GM18498 (cell line): ENCODE measurements at regions not wholly inside any gene's neighbourhood (a gene's known extent, or its start where the extent isn't known, plus 50 kb on each side); places are given as distances from the start of the nearest gene placed in this dataset.

Experiments
- ATAC-seq: cut with Tn5 transposase; IDR thresholded peaks from one replicate; pipeline ENCODE4 v1.9.1; 2021; ENCODE audit warnings: mild to moderate bottlenecking, moderate library complexity; ENCODE audit not compliant: unreplicated experiment

DNA sequence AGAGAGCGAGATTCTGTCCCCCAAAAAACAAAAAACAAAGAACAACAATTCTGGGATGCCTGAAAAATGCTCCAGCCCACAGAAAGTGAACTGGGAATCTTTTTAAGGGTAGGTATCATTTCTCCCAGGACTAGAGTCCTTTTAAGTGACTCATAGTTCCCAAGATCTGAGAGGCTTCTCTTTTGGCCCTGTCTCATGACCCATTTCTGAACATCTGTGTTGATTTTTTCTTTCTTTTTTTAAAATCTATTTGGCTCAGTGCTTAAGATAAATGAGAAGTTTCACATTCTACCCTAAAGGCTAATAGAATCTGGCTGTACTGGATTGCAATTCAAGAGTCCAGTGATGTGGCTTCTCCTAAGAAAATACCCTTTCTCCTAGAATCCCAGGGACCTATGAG, 217.6 kb upstream of the FOXQ1 start:
- ATAC-seq = no peak

GRCh38 chr6:1091900-1092299, 220.0 kb upstream of the FOXQ1 start:
- ATAC-seq = no peak

DNA sequence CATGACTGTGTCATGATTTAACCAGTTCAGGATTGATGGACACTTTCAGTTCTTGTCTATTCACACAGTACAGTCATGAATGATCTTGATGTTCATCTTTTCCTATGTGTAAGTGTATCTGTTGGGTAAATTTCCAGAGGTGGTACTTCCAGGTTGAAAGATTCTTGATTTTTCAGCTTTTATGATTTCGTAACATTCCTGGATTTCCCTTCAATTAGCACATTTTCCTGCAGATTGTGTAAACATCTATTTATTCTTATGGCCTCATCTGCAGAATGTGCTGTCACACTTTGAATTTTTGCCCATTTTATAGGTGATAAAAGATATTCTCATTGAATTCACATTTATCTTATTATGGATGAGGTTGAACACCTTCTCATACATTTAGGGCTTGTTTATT, 222.0 kb upstream of the FOXQ1 start:
- no peak for ATAC-seq

DNA sequence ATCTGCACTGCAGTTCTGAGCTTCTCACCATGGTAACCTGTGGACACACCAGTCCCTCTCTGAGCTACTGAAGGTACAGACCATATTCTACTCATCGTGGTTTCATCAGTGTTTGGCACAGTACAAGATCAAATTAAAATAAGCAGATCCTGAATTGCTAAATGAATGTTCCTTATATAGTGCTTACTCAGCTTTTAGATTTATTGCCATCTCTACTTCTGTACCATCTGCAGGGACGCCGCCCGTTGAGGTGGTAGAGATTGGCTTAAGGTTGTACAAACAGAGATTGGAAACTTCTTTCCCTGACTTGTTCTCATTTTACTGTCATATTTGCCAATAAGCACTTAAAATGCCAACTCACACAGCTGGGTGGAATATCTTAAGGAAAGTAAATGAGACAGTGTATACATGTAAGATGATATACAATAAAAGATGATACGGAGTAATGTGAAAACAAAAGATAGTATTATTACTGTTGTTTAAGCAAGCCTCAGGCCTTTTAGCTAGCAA, 223.4 kb upstream of the FOXQ1 start:
- no peak for ATAC-seq

DNA sequence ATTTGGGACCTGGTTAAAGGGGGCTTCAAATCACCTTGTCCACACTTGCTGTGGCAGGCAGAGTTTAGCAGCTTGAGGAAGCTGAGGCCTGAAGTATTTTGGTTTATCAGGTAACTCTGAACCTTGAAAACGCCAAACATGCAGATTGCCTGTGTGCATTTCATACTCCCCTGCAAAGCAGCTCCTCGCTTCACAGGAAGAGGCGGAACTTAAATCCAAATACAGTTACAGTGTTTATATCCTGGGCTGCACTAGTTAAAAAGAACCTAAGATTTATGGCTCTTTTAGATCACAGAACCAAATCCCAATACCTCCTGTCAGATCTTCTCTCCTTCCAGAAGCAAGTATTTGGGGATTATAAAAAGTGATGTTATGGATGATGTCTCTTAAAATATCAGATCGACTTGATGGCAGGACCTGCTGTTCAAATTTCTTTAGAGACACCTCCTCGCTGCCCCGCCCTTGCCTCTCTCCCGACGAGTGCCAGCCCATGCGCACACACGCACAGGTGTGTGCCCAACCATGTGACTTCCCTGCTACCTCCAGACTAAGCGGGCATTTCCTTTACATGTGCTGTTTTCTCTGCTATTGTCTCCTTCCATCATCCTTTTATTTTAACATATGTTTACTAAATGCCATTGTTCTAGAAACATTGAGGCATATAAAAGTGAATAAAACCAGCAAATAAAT, 224.6 kb upstream of the FOXQ1 start:
- ATAC-seq = no peak

GRCh38 chr6:1086446-1087153, 225.3 kb upstream of the FOXQ1 start:
- ATAC-seq = no peak

DNA sequence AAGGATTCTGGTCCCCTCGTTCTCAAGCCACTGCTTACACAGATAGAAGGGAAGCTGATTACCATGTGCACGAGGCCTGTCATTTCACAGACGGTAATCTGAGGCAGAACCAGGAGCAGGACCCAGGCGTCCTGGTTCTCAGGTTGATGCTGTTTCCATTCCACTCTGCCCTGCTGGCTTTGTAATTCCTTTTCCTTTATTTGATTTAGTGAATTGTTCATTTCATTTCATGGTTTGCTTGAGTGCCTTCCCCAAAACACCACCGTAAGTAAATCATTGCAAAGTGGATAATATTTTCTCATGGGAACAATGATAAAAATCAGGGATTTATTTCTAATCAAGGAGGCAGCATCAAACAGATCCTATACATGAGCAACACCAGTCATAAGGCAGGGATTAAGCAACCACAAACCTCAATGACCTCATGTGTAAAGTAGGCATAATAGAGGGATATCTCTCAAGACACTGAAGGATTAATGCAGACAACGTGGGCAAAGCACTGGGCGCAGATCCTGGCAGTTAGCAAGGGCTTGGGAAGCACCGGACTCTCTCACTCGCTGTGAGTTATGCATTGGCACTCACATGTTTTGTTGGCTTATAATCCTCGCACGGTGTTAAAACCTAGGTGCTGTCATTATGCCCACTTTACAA, 229.5 kb upstream of the FOXQ1 start:
- ATAC-seq = no peak

DNA sequence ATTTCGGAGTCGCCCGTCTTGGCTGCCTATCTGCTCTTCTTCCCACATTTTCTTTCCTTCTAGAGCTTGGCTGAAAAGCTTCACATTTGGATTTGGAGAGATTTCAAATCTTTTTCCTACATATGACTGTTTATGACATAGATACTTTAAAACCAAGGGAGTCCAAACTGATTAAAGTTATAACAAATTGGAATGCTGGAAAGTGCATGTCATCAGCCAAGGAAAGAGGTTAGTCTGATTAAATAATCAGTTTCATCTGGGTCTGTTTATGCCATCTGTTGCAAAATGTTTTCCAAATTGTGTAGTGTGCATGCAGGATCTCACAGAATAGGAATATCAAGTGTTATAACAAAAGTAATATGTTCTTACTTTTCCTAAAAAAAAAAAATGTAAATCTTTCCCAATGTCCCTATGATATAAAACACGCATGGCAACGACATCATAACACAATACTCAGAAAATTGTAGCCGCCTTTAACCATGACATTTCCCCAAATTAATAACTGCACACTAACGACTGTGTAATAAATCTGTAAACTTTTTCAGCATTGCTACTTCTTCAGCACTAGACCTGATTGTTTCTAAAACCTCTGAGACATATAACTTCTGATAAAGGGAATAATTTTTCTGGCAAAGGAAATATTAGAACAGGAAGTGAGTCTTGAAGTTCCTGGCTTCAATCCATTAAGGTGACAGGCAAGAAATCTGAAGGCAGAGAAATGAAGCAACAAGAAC, 230.2 kb upstream of the FOXQ1 start:
- ATAC-seq = no peak

DNA sequence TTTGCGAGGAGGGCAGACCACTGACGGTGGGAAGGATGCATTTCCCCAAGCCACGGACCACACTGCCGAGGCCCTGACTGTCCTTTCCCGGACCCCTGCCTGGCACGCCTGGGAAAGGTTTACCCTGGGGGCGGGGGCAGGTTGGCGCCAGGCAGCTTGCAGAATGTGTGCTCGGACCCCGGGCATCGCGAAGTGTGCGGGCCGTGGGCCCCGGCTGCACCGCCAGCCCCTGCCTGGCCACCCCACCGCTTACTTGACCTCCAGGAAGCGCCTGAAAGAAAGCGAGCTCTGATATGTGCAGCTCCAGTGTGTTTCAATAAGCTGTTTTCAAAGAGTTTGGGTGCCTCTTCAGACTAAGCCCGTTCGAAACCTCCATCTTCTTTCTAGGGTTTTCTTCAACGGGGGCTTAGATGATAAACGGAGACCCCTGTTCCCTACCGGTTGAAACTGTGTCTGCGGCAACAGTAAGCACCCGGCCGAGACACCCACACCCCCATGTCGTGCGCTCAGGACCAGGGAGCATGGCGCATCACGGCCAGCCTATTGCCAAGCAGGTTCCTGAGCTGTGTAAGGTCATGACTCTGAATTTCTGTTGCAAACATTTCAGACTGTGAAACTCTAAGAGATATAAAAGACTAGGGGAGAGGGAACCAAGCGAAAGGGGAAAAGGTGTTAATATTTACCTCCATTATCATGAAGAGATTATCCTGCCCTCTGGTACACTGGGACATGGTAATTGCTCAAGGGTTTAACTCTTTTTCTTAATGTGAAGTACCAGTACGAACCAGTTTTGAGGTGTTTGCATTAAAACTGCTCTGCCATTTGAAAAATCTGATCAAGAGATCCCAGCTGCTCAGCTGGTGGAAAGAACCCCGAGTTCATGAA, 231.2 kb upstream of the FOXQ1 start:
- no peak for ATAC-seq

- ATAC-seq = no peak
These were observed 232.4 kb upstream of the FOXQ1 start for GRCh38 chr6:1079525-1079924.

DNA sequence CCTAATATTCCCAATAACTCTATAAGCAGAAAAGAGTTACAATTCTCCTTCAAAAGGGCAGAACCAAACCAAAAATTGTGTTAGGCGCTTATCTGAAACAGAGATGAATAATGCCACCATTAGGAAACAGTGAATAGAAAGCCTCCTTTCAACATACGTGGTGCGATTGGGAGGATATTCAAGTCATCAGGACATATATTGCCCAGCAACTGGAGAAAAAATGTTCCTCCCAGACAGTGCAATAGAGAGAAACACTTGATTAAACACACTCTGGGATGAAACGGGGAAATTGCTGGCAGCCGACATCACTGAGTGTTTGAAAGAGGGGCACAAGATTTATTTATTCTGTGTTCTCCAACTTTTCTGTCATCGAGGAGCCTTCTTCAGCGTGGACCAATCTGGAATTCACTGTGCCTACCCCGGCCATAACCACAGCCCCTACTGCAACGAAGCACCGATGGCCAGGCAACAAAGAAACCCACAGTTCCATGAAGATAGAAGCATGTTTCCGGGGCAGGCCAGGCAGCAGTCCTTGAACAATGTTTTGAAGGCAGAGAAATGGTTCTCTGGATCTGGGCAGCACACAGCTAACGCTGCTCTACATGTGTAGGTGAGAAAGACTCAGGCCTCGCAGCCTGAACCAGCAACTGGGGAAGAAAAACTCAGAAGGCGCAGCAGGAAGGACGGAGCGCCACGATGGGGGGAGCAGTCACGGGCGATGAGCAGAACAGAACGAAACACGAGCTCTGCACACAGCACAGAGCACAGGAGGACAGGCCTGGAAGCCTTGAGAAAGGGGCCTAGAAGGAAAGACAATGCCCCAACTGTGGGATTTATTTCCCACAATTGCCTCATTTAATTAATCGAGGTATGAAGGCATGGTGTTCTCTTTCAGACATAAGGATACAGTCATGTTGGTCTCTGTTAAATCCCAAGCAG, 234.2 kb upstream of the FOXQ1 start:
- no peak for ATAC-seq

DNA sequence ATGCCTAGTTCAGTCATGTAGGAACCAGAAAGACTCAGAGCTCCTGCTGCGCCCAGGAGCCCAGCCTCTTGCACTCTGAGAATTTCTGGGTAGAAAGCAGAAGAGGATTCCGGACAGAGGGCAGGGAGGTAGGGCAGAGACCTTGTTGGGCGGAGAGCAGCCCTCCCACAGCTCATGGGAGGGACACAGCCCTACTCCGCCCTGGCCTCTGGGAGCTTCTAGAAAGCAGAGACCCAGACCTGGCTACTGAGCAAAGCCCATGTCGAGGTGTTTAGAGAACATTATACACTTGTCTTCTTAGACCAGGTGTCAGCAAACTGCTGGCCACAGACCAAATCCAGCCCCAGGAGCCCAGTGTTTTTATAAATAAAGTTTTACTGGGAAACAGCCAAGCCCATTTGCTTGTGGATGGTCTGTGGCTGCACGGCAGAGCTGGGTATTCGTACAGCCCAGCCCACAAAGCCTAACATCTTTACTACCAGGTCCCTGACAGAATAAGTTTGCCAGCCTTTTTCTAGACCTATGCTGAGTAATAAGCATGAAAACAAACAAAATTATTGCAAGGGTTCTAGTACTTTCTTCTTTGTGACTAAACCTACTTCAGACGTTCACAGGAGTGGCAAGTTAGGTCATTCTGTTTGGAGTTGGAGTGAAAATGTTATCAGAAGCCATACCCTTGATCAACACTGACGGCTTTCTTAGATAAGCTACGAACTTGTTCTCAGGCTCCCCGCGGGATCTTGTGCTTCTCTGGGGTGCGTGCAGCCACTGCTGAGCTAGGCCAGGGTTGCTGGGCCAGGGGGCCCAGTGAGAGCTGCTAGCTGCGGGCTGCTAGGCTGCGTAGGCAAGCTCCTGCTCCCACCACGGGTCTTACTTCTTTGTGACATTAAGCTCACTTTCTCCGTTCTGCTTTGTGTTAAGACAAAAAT, 235.1 kb upstream of the FOXQ1 start:
- ATAC-seq = no peak

GRCh38 chr6:1075880-1076279, 236.0 kb upstream of the FOXQ1 start:
- ATAC-seq = no peak

DNA sequence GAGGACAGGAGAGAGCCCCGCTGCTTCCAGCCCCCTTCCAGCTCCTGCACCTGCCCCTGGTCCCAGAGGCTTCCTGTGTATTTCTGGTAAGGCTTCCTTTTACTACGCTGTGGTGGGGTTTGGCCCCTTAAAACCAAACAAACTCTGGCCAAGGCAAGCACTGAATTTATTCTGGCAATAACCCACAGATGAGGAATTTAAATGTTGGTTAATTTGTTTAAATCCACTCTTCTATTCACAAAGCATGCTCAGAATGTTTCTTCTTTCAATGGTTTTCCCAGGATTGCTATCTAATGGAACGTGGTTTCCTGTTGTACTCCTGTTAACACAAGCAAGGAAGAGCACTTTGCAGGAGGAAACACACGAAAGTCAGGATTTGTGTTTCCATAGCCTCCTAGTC, 236.5 kb upstream of the FOXQ1 start:
- no peak for ATAC-seq

DNA sequence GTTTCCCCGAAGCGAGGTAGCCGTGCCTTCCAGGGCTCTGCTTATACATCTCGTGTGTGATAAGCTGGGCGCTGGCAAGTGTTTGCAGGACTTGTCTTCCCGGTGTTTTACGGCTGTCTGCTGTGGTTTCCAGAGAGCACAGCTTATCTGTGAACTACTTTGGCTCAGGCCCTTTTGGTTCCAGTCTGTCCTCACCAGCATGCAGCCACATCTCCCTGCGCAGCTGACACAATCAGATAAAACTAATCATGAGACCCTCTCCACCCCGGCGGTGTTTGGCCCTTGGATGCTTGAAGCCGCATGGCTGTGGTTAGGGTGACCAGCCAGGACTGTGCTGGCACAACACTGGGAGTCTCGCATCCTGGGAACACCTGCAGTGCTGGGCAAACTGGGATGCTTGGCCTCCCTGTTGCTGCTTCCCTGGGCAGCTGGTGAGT, 241.8 kb upstream of the FOXQ1 start:
- no peak for ATAC-seq

DNA sequence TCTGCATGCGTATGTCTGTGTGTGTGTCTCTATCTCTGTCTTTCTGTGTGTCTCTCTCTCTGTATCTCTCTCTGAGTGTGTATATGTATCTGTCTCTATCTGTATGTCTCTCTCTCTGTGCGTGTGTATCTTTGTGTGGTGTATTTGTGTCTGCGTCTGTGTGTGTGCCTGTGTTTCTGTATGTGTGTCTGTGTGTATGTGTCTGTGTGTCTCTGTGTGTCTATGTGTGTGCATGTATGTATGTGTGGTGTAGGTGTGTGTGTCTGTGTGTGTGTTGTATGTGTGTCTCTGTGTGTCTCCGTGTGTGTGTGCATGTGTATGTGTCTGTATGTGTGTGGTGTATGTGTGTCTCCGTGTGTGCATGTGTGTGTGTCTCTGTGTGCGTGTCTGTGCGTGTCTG, 243.0 kb upstream of the FOXQ1 start:
- no peak for ATAC-seq

DNA sequence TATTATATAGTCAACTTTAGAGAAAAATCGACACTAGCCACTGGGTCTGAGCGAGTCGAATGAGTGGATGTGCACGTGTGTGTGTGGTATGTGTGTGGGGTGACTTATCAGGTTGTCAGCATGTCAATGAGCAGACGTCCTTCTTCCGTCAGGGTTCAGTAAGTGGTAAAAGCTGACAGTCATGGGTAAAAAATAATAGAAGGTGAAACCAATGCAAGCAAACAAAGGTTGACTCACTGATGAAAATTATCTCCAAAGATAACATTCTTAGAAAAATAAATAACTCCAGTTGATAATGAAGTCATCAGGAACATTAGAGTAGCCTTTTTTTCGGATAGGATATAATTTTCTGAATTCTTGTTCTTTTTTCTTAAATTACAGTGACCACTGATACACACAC, 243.8 kb upstream of the FOXQ1 start:
- no peak for ATAC-seq

DNA sequence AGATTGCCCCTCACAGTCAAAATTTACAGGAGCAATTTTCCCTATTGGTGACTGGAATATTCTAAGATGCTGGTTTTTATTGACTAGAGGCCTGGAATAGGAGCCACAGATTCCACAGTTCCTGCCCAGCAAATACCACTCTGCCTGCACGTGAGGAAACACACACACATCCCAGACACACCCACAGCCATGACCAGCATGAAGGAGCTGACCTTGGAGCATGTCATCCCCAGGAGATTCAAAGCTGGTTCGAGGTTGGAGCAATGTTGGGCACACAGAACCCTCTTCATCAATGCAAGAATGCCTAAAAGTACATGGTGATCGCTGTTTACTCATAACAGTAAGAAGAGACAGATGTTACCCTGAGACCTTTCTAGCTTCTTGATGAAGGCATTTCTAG, 244.6 kb upstream of the FOXQ1 start:
- ATAC-seq = no peak
